ENCODE measurements at regions not wholly inside any gene's neighbourhood (a gene's known extent, or its start where the extent isn't known, plus 50 kb on each side); places are given as distances from the start of the nearest gene placed in this dataset.

GRCh38 chr2:2806711-2807110 is 475.6 kb upstream of the MYT1L start:
- FAIRE-seq (no peak), DNase-seq (ENCODE audit: low read depth, low spot score) (no peak), ATAC-seq (no peak)
- Histone ChIP-seq H3K9me3 (replicated peaks; ENCODE audit: control insufficient read depth, insufficient read depth, low read length) (no peaks in the 10 kb centered on the region), H3K27ac (ENCODE audit: control insufficient read depth, insufficient read depth) (no peak overlapping the region), H3K36me3 (ENCODE audit: control insufficient read depth in 2 of 2, insufficient read depth in 2 of 2, low read length in 1 of 2) (no peaks in the 10 kb centered on the region), H3K4me1 (ENCODE audit: control insufficient read depth, insufficient read depth, low read length) (no peaks in the 10 kb centered on the region), H3K9ac (ENCODE audit: control insufficient read depth, insufficient read depth, low read length) (no peak overlapping the region), H3K4me2 (ENCODE audit: control insufficient read depth, insufficient read depth) (no peak overlapping the region), H3K27me3 (replicated peaks in 1 of 2; ENCODE audit: control insufficient read depth in 2 of 2, insufficient read depth in 2 of 2, low read length in 1 of 2) (no peaks in the 10 kb centered on the region), H3K4me3 (no peak overlapping the region), H2AFZ (ENCODE audit: control insufficient read depth, low read depth, low read length) (no peak overlapping the region), H3K79me2 (ENCODE audit: control insufficient read depth, insufficient read depth, low read length) (no peaks in the 10 kb centered on the region), H4K20me1 (ENCODE audit: control insufficient read depth, insufficient read depth) (no peaks in the 10 kb centered on the region)
- ChIA-PET CTCF (no interaction called here), RAD21 (ENCODE audit: unreplicated experiment) (no interaction called here), POLR2A (no interaction called here), SMC1A (ENCODE audit: uncharacterized antibody, unreplicated experiment) (no interaction called here)
- WGBS (ENCODE audit: insufficient coverage, insufficient replicate concordance, low lambda C conversion rate, missing lambda C conversion rate) = 3% methylated on average over 7 of the region's 7 CpGs
- no TSS peak for BruUV-seq (replicated peaks)
- intact Hi-C loops (cut with micrococcal nuclease; ENCODE audit: unreplicated experiment) = no loop called here
- in situ Hi-C loops (cut with MboI) = no loop called here
- no peak for TF ChIP-seq CHD4 (IDR thresholded peaks at IDR 0.05)
- no peak for TF ChIP-seq SP1 (IDR thresholded peaks at IDR 0.05; ENCODE audit: low read depth, low read length)
- no peak for TF ChIP-seq TCF3 (IDR thresholded peaks at IDR 0.05; ENCODE audit: borderline replicate concordance, insufficient read depth, low read depth, low read length)
- TF ChIP-seq CEBPZ (IDR thresholded peaks at IDR 0.05; ENCODE audit: low read depth, low read length) = no peak
- TF ChIP-seq MEF2A (IDR thresholded peaks at IDR 0.05; ENCODE audit: insufficient read depth, low read depth, low read length) = no peak
- TF ChIP-seq KDM1A (IDR thresholded peaks at IDR 0.05; ENCODE audit: borderline replicate concordance) = no peak
- no peak for TF ChIP-seq ZNF274 (IDR thresholded peaks at IDR 0.05; ENCODE audit: insufficient read depth, insufficient read length)
- no peak for TF ChIP-seq E2F8 (IDR thresholded peaks at IDR 0.05; ENCODE audit: low read depth, partially characterized antibody)
- TF ChIP-seq HSF1 (IDR thresholded peaks at IDR 0.05; ENCODE audit: low read depth, low read length) = no peak
- no peak for TF ChIP-seq CBX5 (IDR thresholded peaks at IDR 0.05; ENCODE audit: low read depth)
- no peak for TF ChIP-seq CBX3 (IDR thresholded peaks at IDR 0.05; ENCODE audit: borderline replicate concordance, low read depth)
- TF ChIP-seq NFIC (IDR thresholded peaks at IDR 0.05; ENCODE audit: low read depth, low read length) = no peak
- TF ChIP-seq NR2C2 (IDR thresholded peaks at IDR 0.05; ENCODE audit: borderline replicate concordance, control insufficient read depth, insufficient read length, low read depth) = no peak
- no peak for TF ChIP-seq E4F1 (IDR thresholded peaks at IDR 0.05; ENCODE audit: borderline replicate concordance, partially characterized antibody)
- TF ChIP-seq HDAC2 (IDR thresholded peaks at IDR 0.05) = no peak
- no peak for TF ChIP-seq EZH2 (IDR thresholded peaks at IDR 0.05; ENCODE audit: borderline replicate concordance, control insufficient read depth, low read depth, low read length)

All from GM12878 (cell line).